GM21515 (cell line): ENCODE measurements at regions not wholly inside any gene's neighbourhood (a gene's known extent, or its start where the extent isn't known, plus 50 kb on each side); places are given as distances from the start of the nearest gene placed in this dataset.

Experiments
- ATAC-seq: cut with Tn5 transposase; IDR thresholded peaks from one replicate; pipeline ENCODE4 v1.9.1; 2021; ENCODE audit not compliant: unreplicated experiment

GRCh38 chr14:98965076-98965475 is 306.9 kb downstream of the BCL11B start:
- ATAC-seq: no peak

GRCh38 chr14:98966016-98966415 is 306.0 kb downstream of the BCL11B start:
- ATAC-seq: no peak

- ATAC-seq: no peak
Observed at GRCh38 chr14:98966475-98967162, 305.4 kb downstream of the BCL11B start.

- no peak for ATAC-seq
Observed at GRCh38 chr14:98974113-98974512, 297.9 kb downstream of the BCL11B start.

- ATAC-seq: no peak
Observed at GRCh38 chr14:98976271-98976670, 295.7 kb downstream of the BCL11B start.

- ATAC-seq: no peak
Observed at GRCh38 chr14:98977451-98977850, 294.5 kb downstream of the BCL11B start.

- no peak for ATAC-seq
Observed at GRCh38 chr14:98982986-98983385, 289.0 kb downstream of the BCL11B start.

GRCh38 chr14:98984027-98984718 is 287.8 kb downstream of the BCL11B start:
- ATAC-seq: no peak

GRCh38 chr14:98984719-98985041 is 287.3 kb downstream of the BCL11B start:
- no peak for ATAC-seq

- ATAC-seq: no peak
Observed at GRCh38 chr14:98993818-98994217, 278.2 kb downstream of the BCL11B start.

- ATAC-seq: no peak
Observed at GRCh38 chr14:98994561-98994960, 277.4 kb downstream of the BCL11B start.

GRCh38 chr14:98997526-98998205 is 274.3 kb downstream of the BCL11B start:
- ATAC-seq: no peak

- no peak for ATAC-seq
Observed at GRCh38 chr14:98999345-98999744, 272.7 kb downstream of the BCL11B start.

- no peak for ATAC-seq
Observed at GRCh38 chr14:98999901-99000300, 272.1 kb downstream of the BCL11B start.

GRCh38 chr14:99001241-99001640 is 270.8 kb downstream of the BCL11B start:
- no peak for ATAC-seq

GRCh38 chr14:99003646-99004045 is 268.4 kb downstream of the BCL11B start:
- ATAC-seq: no peak

GRCh38 chr14:99004112-99004511 is 267.9 kb downstream of the BCL11B start:
- no peak for ATAC-seq

GRCh38 chr14:99006276-99006675 is 265.7 kb downstream of the BCL11B start:
- ATAC-seq: no peak

GRCh38 chr14:99007795-99008194 is 264.2 kb downstream of the BCL11B start:
- no peak for ATAC-seq

GRCh38 chr14:99009871-99010270 is 262.1 kb downstream of the BCL11B start:
- no peak for ATAC-seq

GRCh38 chr14:99011385-99011784 is 260.6 kb downstream of the BCL11B start:
- ATAC-seq: no peak

GRCh38 chr14:99012703-99013102 is 259.3 kb downstream of the BCL11B start:
- no peak for ATAC-seq
